Panc1 (cell line): ENCODE measurements at regions not wholly inside any gene's neighbourhood (a gene's known extent, or its start where the extent isn't known, plus 50 kb on each side); places are given as distances from the start of the nearest gene placed in this dataset.

Experiments used
- ATAC-seq: fragments of 200-7000 bp; cut with Tn5 transposase; 2 replicates; pipeline ENCODE4 v1.9.1; 2020; ENCODE audit warnings: mild to moderate bottlenecking, moderate library complexity
- BruUV-seq: library from RNA; stranded (reverse); fragments of 400-500 nt; replicated peaks from 2 replicates; lab custom pipeline; 2021; lab: Mats Ljungman, UMichigan
- CTCF ChIA-PET: fragments of 300-600 bp; sonication (Branson Sonifier 250); formaldehyde crosslinking; loops from one replicate; lab custom pipeline; 2022; ENCODE audit warnings: antibody characterized with exemption; lab: Charles Lee
- POLR2A ChIA-PET: fragments of 300-600 bp; sonication (Branson Sonifier 250); formaldehyde crosslinking; loops from one replicate; lab custom pipeline; 2022; ENCODE audit warnings: antibody characterized with exemption; lab: Charles Lee
- DNase-seq: peaks from one replicate; pipeline ENCODE4 v3.0.0-alpha.2; 2010; ENCODE audit warnings: low read depth, low spot score
- H3K27ac ChIP-seq: 2 replicates; pipeline ENCODE4 v1.5.1; 2011; ENCODE audit warnings: mild to moderate bottlenecking, low read length, inconsistent platforms
- H3K27me3 ChIP-seq: fragments of 200-500 bp; sonication (Bioruptor generic); 2 replicates; pipeline ENCODE4 v1.6.0; 2014; ENCODE audit warnings: low read length, inconsistent platforms; ENCODE audit not compliant: control insufficient read depth, insufficient read depth
- H3K36me3 ChIP-seq: fragments of 200-500 bp; sonication (Bioruptor generic); 2 replicates; pipeline ENCODE4 v1.5.1; 2014; ENCODE audit warnings: inconsistent platforms, mild to moderate bottlenecking, low read length, moderate library complexity; ENCODE audit not compliant: control insufficient read depth, insufficient read depth
- H3K4me1 ChIP-seq: 2 replicates; pipeline ENCODE4 v1.5.1; 2011; ENCODE audit warnings: inconsistent platforms, mild to moderate bottlenecking, low read length, moderate library complexity; ENCODE audit not compliant: control insufficient read depth, insufficient read depth
- H3K4me3 ChIP-seq, 2 experiments: 2 replicates each; pipeline ENCODE4 v1.5.1; 2011 to 2012; ENCODE audit warnings: low read depth in 2 of 2, low read length in 2 of 2, mild to moderate bottlenecking in 2 of 2, inconsistent platforms in 1 of 2, moderate library complexity in 1 of 2
- H3K9me3 ChIP-seq: fragments of 200-500 bp; sonication (Bioruptor generic); 2 replicates; pipeline ENCODE4 v1.5.1; 2014; ENCODE audit warnings: low read depth, mild to moderate bottlenecking, inconsistent platforms, low read length, moderate library complexity; ENCODE audit not compliant: control insufficient read depth, insufficient read depth
- CTCF ChIP-seq: fragments of 450-650 bp; IDR thresholded peaks from 2 replicates; pipeline ENCODE4 v1.5.1; 2017; ENCODE audit warnings: mild to moderate bottlenecking
- POLR2AphosphoS5 ChIP-seq: IDR thresholded peaks from 2 replicates; pipeline ENCODE4 v1.6.1; 2012; ENCODE audit warnings: mild to moderate bottlenecking, low read depth, low read length, moderate library complexity
- REST ChIP-seq, 2 experiments: IDR thresholded peaks; 2 replicates each; pipeline ENCODE4 v1.6.1; 2011 to 2012; ENCODE audit warnings: low read depth in 2 of 2, control low read depth in 1 of 2, low read length in 1 of 2, mild to moderate bottlenecking in 1 of 2, moderate library complexity in 1 of 2; ENCODE audit not compliant: insufficient read depth in 1 of 2
- SIN3A ChIP-seq: IDR thresholded peaks from 2 replicates; pipeline ENCODE4 v1.6.1; 2012; ENCODE audit warnings: low read depth, mild to moderate bottlenecking, low read length, moderate library complexity, borderline replicate concordance; ENCODE audit not compliant: insufficient read depth
- TCF7L2 ChIP-seq: IDR thresholded peaks from 2 replicates; pipeline ENCODE4 v1.6.1; 2011; ENCODE audit warnings: mild to moderate bottlenecking, low read depth, low read length, inconsistent platforms
- in situ Hi-C: cut with HindIII; loops from 2 replicates; pipeline ENCODE4 v1.10.0; 2016; ENCODE audit warnings: low sequenced_read_pairs, low pct_unique_long_range_greater_than_20kb
- intact Hi-C: fragments of 100-400 bp; cut with micrococcal nuclease; formaldehyde crosslinking; loops from one replicate; pipeline ENCODE4 v1.10.0; 2022; ENCODE audit not compliant: unreplicated experiment

- DNase-seq, result no peak
- ChIA-PET POLR2A (no interaction called here), CTCF (no interaction called here)
- TF ChIP-seq REST (IDR thresholded peaks at IDR 0.05; ENCODE audit: insufficient read depth in 1 of 2, low read depth in 2 of 2, low read length in 1 of 2), result no peak
- no peak for TF ChIP-seq SIN3A
- TF ChIP-seq TCF7L2, result no peak
- no peak for TF ChIP-seq CTCF
- no peak for TF ChIP-seq POLR2AphosphoS5
- ATAC-seq, result no peak
- Histone ChIP-seq H3K27me3 (no peaks in the 10 kb centered on the region), H3K9me3 (no peaks in the 10 kb centered on the region), H3K36me3 (no peaks in the 10 kb centered on the region), H3K4me3 (no peak overlapping the region), H3K27ac (no peak overlapping the region), H3K4me1 (no peaks in the 10 kb centered on the region)
- no TSS peak for BruUV-seq
- intact Hi-C loops (no loop called here), in situ Hi-C loops (no loop called here)
Observed at GRCh38 chr6:74197310-74197709, 501.3 kb downstream of the CD109 start.

- Histone ChIP-seq H3K27ac (no peak overlapping the region), H3K27me3 (no peaks in the 10 kb centered on the region), H3K4me3 (no peak overlapping the region), H3K36me3 (no peaks in the 10 kb centered on the region), H3K4me1 (no peaks in the 10 kb centered on the region), H3K9me3 (no peaks in the 10 kb centered on the region)
- no TSS peak for BruUV-seq
- intact Hi-C loops, result no loop called here
- ATAC-seq (no peak), DNase-seq (no peak)
- no peak for TF ChIP-seq TCF7L2
- TF ChIP-seq CTCF, result no peak
- TF ChIP-seq REST (IDR thresholded peaks at IDR 0.05; ENCODE audit: insufficient read depth in 1 of 2, low read depth in 2 of 2, low read length in 1 of 2), result no peak
- TF ChIP-seq SIN3A, result no peak
- TF ChIP-seq POLR2AphosphoS5, result no peak
- in situ Hi-C loops, result no loop called here
- ChIA-PET POLR2A (no interaction called here), CTCF (no interaction called here)
Observed at GRCh38 chr6:74187811-74188210, 491.8 kb downstream of the CD109 start.
